Sciatic nerve (tissue), 2 donors: ENCODE measurements at regions not wholly inside any gene's neighbourhood (a gene's known extent, or its start where the extent isn't known, plus 50 kb on each side); places are given as distances from the start of the nearest gene placed in this dataset.

Source experiments
- ATAC-seq: fragments of 200-7000 bp; cut with Tn5 transposase; one replicate; pipeline ENCODE4 v1.9.1; 2020; ENCODE audit warnings: mild to moderate bottlenecking, moderate library complexity
- DNase-seq: peaks from one replicate; pipeline ENCODE4 v3.0.0-alpha.2; 2020; ENCODE audit warnings: low spot score
- intact Hi-C: fragments of 100-400 bp; cut with DNase I; formaldehyde crosslinking; loops from one replicate; pipeline ENCODE4 v1.14.2; 2022
- donor health status: DM: no; HTN: no; CAD: no.
- donor health status: DM: no; HTN: no; CAD: no.

DNA sequence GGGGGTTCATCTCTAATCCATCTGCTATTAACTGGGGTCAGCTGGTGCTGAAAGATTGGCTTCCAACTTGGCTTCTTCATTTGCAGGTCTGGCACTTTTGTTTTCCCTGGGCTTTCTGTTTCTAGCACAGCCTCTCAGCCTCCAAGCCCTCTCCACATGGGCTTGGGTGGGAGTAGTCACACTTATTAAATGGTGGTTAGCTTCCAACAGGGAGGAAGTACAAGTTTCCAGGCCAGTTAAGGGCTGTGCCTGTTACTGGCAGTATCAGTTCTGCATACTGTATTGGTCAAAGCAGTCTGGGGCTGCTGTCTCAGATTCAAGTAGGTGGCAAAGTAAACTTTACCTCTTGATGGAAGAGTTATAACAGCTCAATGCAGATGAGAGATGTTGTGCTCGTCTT lies 627.1 kb upstream of the CCDC54 start:
- no peak for ATAC-seq
- intact Hi-C loops = no loop called here
- no peak for DNase-seq

DNA sequence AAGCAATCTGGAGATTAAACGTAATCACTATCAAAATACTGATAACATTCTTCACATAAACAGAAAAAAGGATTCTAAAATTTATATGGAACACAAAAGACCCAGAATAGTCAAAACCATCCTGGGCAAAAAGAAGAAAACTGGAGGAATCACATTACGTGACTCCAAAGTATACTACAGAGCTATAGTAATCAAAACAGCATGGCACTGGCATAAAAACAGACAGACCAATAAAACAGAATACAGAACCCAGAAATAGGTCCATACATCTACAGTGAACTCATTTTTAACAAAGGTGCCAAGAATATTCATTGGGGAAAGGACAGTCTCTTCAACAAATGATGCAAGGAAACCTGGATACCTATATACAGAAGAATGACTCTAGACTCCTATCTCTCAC lies 621.9 kb upstream of the CCDC54 start:
- no peak for ATAC-seq
- intact Hi-C loops = no loop called here

DNA sequence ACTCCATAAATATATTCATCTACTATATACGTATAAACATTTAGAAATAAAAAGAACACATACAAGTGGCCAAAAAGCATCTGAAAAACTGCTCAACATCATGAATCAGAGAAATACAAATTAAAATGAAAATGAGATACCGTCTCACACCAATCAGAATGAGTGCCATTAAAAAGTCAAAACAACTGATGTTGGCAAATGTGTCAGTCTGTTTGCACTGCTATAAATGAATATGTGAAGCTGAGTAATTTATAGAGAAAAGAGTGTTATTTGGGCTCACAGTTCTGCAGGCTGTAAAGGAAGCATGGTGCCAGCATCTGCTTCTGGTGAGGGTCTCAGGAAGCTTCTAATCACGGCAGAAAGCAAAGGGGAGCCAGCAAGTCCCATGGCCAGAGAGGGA lies 620.3 kb upstream of the CCDC54 start:
- intact Hi-C loops = no loop called here
- DNase-seq = no peak
- ATAC-seq = no peak

More for the DNA sequence above, 621.9 kb upstream of the CCDC54 start:
- DNase-seq = no peak

DNA sequence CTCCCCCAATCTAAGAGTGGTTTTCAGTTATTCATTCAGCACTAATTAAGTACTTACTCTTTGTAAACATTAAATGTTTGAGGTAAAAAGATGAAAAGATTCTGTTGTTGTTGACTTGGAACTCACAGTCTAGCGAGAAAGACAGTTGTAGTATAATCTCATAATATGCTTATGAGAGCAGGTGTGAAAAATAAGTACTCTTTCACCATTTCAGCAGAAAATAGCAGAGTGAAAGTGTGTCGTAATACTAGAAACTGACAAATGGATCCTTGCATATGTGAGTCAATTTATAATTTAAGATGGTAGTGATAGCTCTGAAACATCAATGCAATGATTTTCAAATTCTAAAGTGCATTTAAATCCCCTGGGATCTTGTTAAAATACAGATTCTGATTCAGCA lies 618.8 kb upstream of the CCDC54 start:
- no peak for ATAC-seq
- no peak for DNase-seq
- intact Hi-C loops = no loop called here

DNA sequence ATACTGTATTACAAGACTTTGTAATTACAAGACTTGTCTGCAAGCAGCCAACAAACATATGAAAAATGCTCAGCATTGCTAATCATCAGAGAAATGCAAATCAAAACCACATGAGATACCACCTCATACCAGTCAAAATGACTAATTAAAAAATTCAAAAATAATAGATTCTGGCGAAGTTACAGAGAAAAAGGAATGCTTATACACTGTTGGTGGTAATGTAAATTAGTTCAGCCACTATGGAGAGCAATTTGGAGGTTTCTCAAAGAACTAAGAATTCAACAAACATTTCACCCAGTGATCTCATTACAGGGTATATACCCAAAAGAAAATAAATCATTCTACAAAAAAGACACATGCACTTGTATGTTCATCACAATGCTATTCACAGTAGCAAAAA lies 617.5 kb upstream of the CCDC54 start:
- DNase-seq (no peak), ATAC-seq (no peak)
- intact Hi-C loops = no loop called here

DNA sequence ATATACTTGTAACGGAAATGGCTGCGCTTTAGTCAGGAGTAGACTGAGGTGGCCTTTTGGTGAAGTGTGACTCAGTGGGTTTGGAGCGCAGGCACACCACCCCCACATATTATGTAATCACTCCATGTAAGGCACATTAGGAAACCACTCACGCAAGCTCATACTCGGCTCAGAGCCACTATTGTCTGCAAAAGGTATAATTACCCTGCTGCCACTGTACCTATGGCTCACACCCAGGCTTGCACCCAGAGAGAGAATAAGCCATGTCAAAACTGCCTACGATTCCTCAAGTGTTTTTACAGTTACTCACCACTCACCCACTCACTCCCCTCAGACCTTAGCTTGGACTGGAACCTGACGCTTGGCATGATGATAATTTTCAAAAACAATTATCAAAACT lies 611.9 kb upstream of the CCDC54 start:
- intact Hi-C loops = no loop called here
- DNase-seq = no peak
- ATAC-seq = no peak

DNA sequence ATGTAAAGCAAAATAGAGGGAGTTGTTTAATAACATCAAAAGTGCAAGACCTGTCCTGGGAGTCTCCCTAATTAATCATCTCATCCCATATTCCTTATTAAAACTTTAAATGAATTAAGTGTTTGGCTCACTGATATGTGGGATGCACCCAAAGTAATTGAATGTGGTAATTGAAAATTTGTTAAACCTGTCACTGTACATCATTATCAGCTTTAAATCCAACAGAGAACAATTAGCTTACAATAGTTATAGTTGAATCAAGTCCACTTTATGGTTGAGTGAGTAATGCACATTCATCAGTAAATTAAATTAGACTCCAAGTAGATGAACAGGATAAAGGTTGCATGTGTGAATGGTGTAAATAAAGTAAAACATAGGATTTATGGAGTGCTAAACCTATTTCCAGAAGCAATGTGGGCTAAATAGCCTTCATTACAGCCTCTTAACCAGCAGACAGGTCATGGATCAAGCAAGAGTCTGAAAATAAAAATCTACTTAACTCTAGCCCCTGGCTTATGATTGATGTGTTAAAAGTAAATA lies 608.2 kb upstream of the CCDC54 start:
- ATAC-seq (no peak), DNase-seq (no peak)
- intact Hi-C loops = no loop called here

DNA sequence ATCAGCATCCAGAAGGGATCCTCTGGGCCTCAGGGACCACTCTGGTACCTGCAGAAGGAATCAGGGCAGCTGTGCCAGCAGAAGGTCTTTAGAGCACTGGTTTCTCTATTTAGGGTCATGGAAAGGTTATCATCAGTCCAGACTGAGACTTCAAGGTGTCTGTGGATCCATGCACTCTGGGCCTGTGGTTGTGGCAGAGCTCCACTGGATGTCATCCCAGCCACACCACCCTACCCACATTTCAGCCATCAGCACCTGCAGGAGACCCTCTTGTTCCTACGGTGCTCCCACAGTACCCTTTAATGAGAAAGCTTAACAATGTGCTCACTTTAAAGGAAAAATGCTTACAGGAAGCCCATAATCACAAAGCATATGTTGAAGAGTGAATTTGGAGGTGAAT lies 603.4 kb upstream of the CCDC54 start:
- intact Hi-C loops = no loop called here
- no peak for DNase-seq
- ATAC-seq = no peak

DNA sequence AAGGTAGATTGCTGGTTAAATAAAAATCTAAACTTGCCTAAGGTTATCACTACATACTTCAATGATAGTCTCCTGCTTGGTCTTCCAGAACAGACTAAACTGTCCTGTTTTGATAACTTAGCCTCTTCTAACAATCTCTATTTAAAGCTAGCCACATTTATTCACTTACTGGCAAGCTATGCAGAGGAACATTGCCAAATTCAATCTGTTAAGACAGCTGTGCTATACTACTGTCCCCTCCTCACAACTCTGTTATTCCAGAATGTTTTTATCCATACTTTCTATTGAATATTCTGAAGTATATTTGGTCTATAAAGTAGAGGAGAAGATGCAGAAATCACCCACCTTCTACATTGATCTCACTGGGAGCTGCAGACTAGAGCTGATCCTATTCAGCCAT lies 594.0 kb upstream of the CCDC54 start:
- no peak for ATAC-seq
- intact Hi-C loops = no loop called here
- DNase-seq = no peak

DNA sequence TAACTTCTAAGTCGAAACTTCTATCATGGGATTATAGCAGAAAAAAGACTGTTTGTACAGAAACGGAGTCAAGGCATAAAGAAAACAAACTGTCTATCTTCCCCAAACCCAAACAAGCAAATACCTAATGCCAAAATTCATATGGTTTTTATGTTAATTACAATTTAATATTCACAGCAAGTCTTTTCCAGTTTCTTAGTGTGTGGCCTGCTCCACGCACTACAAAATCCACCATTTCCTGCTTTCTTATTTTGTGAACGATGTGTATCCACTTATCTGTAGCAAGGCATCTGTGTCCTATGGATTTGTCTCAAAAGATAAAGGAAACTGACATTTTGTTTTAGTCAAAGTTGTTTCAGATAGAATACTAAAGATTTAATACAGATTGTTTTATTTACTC lies 588.0 kb upstream of the CCDC54 start:
- DNase-seq (no peak), ATAC-seq (no peak)
- intact Hi-C loops = no loop called here

DNA sequence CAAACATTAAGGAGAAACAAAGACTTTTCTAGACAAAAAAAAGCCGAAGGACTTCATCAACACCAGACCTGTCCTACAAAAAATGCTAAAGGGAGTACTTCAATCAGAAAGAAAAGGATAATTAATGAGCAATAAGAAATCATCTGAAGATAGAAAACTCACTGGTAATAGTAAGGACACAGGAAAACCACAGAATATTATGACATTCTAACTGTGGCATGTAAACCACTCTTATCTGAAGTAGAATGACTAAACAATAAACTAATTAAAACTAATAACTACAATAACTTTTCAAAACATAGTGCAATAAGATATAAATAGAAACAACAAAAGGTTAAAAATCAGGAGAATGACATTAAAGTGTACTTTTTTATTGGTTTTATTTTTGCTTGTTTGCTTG lies 584.5 kb upstream of the CCDC54 start:
- intact Hi-C loops = no loop called here
- DNase-seq (no peak), ATAC-seq (no peak)

DNA sequence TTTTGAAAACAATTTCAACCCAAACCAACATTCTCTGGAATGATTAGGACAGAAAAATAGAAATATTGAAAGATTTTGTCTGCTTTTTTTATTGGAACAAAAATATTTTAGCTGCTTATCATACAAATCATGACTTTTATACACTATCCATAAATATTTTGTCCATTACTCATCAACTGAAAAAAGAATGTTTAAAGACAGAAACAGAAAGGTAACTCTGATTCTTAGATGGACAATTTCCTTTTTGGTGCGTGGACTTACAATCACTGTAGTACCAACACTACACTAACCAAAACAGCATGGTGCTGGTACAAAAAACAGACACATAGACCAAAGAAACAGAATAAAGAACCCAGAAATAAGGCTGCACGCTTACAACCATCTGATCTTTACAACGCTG lies 582.8 kb upstream of the CCDC54 start:
- ATAC-seq (no peak), DNase-seq (no peak)
- intact Hi-C loops = no loop called here

DNA sequence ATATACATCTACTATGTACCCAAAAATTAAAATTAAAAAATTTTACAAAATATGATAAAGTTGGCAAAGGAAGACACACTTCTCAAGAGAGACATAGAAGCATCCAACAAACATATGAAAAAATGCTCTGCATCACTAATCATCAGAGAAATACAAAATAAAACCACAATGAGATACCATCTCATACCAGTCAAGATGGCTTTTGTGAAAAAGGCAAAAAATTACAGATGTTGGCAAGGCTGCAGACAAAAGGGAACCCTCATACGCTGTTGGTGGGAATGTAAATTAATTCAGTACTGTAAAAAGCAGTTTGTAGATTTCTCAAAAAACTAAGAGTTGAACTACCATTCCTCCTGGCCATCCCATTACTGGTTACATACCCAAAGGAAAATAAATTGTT lies 581.7 kb upstream of the CCDC54 start:
- intact Hi-C loops = no loop called here
- no peak for DNase-seq
- ATAC-seq = no peak

DNA sequence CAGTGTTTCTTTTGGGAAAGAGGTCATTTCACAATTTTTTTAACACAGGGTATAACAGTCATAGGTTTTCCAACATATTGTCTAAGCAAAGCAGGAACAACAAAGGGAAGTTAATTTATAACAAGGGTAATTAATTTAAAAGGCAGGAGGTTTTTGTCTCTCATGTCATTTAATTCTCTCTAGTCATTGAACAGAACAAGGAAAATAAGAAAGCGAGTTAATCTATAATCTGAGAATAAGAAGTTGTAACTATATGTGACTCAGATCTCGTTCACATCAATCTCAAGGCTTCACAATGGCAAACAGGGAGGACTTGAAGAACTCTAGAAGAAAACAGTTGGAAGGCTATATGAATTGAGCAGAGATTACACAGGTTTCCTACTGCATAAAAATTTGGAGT lies 579.8 kb upstream of the CCDC54 start:
- DNase-seq = no peak
- ATAC-seq = no peak
- intact Hi-C loops = no loop called here

DNA sequence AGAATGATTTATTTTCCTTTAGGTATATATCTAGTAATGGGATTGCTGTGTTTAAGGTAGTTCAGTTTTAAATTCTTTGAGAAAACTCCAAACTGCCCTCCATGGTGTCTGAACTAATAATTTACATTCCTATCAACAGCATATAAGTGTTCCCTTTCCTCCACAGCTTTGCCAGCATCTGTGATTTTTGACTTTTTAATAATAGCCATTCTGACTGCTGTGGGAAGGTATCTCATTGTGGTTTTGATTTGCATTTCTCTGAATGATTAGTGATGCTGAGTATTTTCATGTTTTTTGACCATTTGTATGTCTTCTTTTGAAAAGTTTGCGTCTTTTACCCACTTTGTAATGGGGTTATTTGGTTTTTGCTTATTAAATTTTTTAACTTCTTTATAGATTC lies 571.6 kb upstream of the CCDC54 start:
- DNase-seq (no peak), ATAC-seq (no peak)
- intact Hi-C loops = no loop called here

DNA sequence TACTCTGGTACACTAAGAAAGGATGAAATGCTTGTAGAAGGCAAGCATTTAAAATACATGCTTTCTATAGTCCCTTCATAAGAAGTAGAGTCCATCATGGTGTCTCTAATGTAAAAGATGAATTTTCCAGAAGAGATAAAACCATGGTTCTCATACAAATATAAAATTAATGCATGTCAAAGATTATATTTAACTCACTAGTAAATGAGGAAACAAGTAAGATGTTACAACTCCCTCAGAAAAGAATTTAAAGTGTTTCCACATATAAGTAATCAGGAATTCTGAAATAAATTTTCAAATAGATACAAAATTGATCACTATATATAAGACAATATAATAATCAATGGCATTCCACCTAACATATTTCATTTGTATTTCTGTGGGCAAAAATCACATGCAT lies 570.3 kb upstream of the CCDC54 start:
- ATAC-seq = no peak
- intact Hi-C loops = no loop called here
- no peak for DNase-seq

DNA sequence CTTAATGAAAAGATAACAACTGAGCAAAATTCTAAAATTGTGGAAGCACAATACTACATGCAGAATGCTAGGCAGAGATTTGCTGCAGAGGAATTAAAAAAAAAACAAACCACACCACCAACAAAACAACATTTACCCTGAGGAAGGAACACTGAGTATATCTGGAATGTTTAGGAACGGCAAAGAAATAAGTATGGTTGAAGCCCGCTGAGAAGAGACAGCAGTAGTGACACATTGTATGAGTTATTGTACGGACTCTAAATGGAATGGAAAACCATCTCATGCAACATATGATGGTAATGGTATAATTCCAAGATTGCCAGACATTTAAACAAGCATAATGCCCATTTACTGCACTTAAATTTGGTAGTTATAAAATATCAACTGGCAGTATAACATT lies 568.2 kb upstream of the CCDC54 start:
- intact Hi-C loops = no loop called here
- ATAC-seq (no peak), DNase-seq (no peak)

DNA sequence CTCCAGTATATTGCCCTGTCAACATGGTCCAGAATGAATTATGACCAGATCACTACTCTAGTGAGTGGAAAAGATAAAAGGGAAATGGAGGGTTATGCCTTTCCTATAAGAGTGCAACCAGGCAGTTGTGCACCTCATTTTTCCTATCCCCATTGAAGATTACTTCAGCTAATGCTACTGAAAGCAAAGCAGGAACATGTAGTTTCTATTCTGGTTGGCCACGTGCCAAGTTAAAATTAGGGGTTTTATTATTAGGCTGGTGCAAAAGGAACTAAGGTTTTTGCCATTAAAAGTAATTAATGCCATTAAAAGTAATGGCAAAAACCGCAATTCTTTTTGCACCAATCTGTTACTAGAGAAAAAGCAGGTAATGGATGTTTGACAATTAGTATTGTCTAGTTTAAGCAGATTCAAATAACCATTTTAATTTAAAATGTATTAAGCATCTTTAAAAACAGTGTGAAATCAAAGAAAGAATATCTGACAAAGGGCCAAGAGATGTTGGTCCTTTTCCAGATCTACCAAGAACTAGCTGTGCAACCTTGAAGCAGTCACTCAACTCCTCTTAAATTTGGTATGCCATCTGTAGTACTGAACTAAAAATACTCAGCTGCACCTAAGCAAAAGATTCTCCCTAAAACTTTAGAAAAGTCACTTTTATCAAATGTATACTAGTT lies 567.5 kb upstream of the CCDC54 start:
- intact Hi-C loops = no loop called here
- no peak for ATAC-seq
- no peak for DNase-seq

DNA sequence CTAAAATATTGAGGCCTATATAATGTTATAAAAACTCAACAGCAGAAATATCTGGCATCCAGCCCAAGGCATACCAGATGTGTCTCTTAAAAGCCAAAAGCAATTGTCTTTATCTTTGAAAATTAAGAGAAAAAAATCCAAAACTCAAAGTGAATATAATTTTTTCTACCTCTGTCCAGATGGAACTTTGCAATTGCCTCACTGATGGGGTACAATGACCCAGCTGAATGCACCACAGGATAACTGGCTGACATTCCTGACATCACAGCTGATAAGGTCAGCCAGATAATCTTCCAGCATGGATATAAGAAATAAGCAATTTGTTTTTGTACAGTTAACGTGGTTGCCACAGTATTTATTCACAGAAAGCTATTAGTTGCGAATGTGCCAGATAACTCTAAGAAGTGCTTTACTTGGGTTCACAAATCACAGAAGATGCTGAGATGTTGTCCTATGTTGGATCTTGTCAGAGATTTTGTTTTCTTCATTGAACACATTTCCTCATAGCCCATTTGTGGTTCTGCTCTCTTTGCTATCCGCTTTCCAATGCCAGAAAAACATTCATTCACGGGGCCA lies 566.9 kb upstream of the CCDC54 start:
- intact Hi-C loops = no loop called here
- no peak for DNase-seq
- ATAC-seq = no peak

DNA sequence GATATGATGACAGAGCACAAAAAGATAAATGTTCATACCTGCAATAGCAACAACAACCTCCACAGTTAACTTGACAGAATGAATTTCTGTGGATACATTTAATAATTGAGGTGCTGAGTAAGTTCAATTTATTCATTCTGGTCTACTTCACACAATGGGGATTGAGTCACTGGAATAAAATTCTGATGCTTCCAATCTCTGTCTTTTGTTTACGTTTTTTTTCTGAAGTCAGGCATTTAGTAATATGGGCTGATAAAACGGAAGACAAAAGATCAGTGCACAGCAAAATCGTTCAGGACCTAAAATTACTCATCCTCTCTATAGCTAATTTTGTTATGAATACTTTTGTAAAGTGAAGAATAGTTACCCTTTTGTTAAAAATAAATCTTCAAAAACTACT lies 565.9 kb upstream of the CCDC54 start:
- intact Hi-C loops = no loop called here
- DNase-seq = no peak
- ATAC-seq = no peak

DNA sequence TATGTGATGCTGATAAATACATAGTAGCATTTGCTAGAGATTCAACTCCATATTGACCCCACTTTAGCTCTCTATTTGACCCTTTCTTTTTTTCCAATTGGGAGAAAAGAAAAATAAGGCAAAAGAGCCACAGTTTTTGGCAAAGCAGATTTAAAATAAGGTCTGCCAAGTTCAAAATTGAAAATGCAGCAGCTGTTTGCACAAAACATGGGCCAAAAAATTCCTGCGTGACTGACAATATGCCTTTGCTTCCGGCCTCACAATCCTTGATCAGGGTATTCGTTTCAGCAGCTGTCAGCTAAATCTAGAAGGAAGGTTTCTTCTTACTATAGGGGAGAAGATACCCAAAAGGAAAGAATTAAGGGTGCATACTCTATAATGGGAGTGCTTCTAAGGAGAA lies 563.5 kb upstream of the CCDC54 start:
- no peak for DNase-seq
- intact Hi-C loops = no loop called here

More for the DNA sequence above, 563.5 kb upstream of the CCDC54 start:
- ATAC-seq = peak; percentile 32
